ENCODE measurements at regions not wholly inside any gene's neighbourhood (a gene's known extent, or its start where the extent isn't known, plus 50 kb on each side); places are given as distances from the start of the nearest gene placed in this dataset.

DNA sequence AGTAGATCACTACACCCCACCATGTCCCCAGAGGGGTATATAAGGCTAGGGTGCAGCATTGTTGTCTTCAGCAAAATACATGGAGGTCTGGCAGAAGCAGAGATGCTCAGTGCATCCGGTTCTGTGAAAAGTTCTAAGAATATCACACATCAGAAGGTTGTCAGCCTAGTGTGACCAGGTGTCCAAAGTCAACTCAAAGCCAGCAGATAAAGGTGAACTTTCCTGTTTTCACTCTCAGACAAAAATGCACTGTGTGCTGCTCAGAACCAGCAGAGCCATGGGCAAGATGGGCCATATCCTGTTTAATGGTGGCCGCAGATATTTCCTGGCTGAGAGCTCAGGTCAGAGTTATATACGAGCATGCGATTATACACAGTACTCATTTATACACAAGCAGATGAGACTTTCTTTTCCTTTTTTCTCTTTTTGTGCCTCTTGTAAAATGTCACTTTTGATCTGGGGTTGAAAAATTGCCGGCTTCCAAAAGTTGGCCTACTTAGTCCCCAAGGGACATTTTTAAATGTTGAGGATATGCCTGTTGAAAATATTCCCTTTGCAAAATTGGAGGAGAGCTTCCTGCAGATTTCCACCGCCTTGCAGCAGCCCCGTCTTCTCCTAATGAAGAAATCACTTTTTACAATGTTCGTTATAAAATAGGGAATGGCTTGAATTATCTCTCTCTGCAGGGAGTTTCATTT is 425.6 kb upstream of the SALL1 start:
- Histone ChIP-seq H3K27ac (no peak overlapping the region), H3K9me3 (no peaks in the 10 kb centered on the region), H3K27me3 (no peaks in the 10 kb centered on the region), H3K4me3 (no peak overlapping the region), H3K36me3 (replicated peaks in 1 of 2; ENCODE audit: insufficient read depth in 1 of 2, low read depth in 2 of 2) (no peaks in the 10 kb centered on the region), H3K4me1 (no peaks in the 10 kb centered on the region)
- no peak for TF ChIP-seq POLR2A (IDR thresholded peaks at IDR 0.05)
- TF ChIP-seq CTCF (IDR thresholded peaks at IDR 0.05) = no peak
- intact Hi-C loops (cut with DNase I) = no loop called here
- ATAC-seq (no peak), DNase-seq (no peak)
- 68 to 82% methylated on average over 8 of the region's 8 CpGs for WGBS, 2 donors

- DNase-seq (no peak), ATAC-seq (no peak)
- WGBS, 2 donors = 59 to 70% methylated on average over 5 of the region's 5 CpGs
- H3K27me3 ChIP-seq = no peaks in the 10 kb centered on the region
- intact Hi-C loops (cut with DNase I) = no loop called here
- H3K4me3 ChIP-seq = no peak overlapping the region
- H3K27ac ChIP-seq = no peak overlapping the region
- no peak for TF ChIP-seq POLR2A (IDR thresholded peaks at IDR 0.05)
- TF ChIP-seq CTCF (IDR thresholded peaks at IDR 0.05) = no peak
- H3K4me1 ChIP-seq = no peaks in the 10 kb centered on the region
- H3K9me3 ChIP-seq = no peaks in the 10 kb centered on the region
- H3K36me3 ChIP-seq (replicated peaks in 1 of 2; ENCODE audit: insufficient read depth in 1 of 2, low read depth in 2 of 2) = no peaks in the 10 kb centered on the region
Observed at GRCh38 chr16:51573191-51573590, 422.1 kb upstream of the SALL1 start.

DNA sequence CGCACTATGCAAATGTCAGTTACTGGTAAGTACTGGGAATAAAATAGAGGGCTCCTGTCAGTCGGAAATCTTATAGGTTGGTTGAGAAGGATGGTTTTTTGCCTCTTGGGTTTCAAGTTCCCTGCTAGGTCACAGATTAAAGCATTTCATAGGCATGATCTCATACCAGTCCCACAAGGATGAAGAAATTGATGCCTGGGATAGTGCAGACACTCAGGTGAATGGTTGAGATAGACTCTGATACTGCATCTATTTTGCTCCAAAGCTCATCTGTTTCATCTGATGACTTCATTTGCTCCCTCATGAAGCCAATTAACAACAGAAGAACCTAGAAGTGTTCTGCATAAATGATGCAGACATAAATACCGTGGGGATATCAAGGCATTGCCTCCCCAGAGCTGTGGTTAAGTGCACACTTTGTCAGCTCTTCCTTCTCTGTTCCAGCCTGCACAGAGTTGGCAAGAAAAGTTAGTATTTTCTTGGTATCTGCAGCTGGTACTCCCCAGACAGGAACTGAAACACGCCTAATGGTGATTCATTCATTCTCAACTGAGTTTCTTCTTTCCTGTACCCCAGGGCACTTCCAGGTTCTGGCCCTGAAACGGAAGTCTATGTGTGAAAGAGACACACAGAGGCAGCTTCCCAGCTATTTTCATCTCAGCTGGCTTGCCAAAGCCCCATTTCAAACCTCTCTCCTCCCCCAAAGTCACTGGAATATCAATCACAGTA is 418.3 kb upstream of the SALL1 start:
- no peak for ATAC-seq

DNA sequence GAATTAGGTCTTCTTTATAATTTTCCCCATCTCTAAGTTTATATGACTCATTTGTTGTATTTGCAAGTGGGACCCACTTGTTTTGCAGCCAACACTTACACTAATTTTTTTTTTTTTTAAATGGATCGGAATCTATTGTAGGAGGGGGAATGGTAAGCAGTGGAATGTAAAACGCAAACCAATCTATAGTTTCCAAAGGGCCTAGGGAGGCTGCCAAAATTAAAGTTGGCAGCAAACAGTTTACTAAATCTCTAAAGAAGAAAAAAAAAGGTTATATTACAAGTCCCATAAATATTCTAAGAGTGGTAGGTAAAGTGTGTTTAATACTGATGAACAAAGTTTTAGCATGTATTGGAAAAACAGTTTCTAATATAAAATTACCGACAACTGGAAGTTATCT is 416.8 kb upstream of the SALL1 start:
- TF ChIP-seq POLR2A (IDR thresholded peaks at IDR 0.05) (no peak), CTCF (IDR thresholded peaks at IDR 0.05) (no peak)
- no peak overlapping the region for H3K4me3 ChIP-seq
- no peaks in the 10 kb centered on the region for H3K4me1 ChIP-seq
- H3K27ac ChIP-seq = no peak overlapping the region
- no peak for DNase-seq
- no peaks in the 10 kb centered on the region for H3K27me3 ChIP-seq
- no peaks in the 10 kb centered on the region for H3K36me3 ChIP-seq (replicated peaks in 1 of 2; ENCODE audit: insufficient read depth in 1 of 2, low read depth in 2 of 2)
- 68 to 72% methylated on average over 3 of the region's 3 CpGs for WGBS, 2 donors
- no peak for ATAC-seq
- no peaks in the 10 kb centered on the region for H3K9me3 ChIP-seq
- intact Hi-C loops (cut with DNase I) = no loop called here

More for the DNA sequence above, 418.3 kb upstream of the SALL1 start:
- intact Hi-C loops (cut with DNase I) = no loop called here
- Histone ChIP-seq H3K27me3 (no peaks in the 10 kb centered on the region), H3K4me3 (no peak overlapping the region), H3K4me1 (no peaks in the 10 kb centered on the region), H3K27ac (no peak overlapping the region), H3K36me3 (replicated peaks in 1 of 2; ENCODE audit: insufficient read depth in 1 of 2, low read depth in 2 of 2) (no peaks in the 10 kb centered on the region), H3K9me3 (no peaks in the 10 kb centered on the region)
- peak in 1 of 4 donors; percentile 3 for DNase-seq
- TF ChIP-seq CTCF (IDR thresholded peaks at IDR 0.05) (no peak), POLR2A (IDR thresholded peaks at IDR 0.05) (no peak)
- WGBS, 2 donors = 52 to 68% methylated on average over 5 of the region's 5 CpGs
